Fibroblast of the aortic adventitia (primary cell): ENCODE measurements at regions not wholly inside any gene's neighbourhood (a gene's known extent, or its start where the extent isn't known, plus 50 kb on each side); places are given as distances from the start of the nearest gene placed in this dataset.

Source experiments
- DNase-seq: peaks from one replicate; pipeline ENCODE4 v3.0.0-alpha.2; 2010; ENCODE audit warnings: low read depth
- H3K4me3 ChIP-seq: 2 replicates; pipeline ENCODE4 v1.5.1; 2011; ENCODE audit warnings: low read depth, mild to moderate bottlenecking, control low read depth, low read length, moderate library complexity
- TF ChIP-seq, protein P1 (sequence below): IDR thresholded peaks from 2 replicates; pipeline ENCODE4 v1.5.1; 2011; ENCODE audit warnings: mild to moderate bottlenecking, low read length, control low read depth, inconsistent platforms; ENCODE audit not compliant: insufficient read depth

DNA sequence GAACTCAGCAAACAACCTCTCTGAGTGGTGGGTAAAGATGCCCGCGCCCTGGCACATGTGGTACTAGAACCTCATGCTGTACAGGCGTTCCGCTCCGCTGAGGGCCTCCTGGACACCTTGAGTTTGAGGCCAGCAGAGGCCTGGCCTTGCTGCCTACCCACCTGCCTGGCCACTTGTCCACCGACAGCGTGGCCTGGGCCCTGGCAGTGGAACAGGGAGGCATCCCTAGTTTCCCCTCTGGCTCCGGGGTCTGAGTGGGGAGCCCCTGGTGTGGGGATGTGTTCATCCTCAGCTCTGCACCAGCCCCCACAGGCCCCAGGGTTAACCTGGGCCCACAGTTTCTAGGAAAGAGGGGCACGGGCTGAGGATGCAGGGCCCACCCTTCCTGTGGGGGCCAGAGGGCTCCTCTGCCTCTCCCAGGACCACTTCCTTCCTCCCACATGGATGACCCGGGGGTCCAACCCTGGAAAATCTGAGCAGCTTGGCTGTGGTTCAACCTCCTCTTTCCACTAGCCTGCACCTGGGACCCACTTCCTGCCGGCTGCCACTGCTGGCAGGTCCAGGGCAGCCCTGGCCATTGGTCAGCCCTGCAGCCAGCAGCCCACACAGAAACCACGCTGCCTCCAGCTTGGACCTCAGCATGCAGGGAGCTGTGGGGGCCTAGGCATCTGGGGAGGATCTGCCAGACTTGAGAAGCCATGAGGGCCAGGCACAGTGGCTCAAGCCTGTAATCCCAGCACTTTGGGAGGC lies 53.3 kb upstream of the COL18A1 start:
- DNase-seq = no peak
- TF ChIP-seq, protein P1, sequence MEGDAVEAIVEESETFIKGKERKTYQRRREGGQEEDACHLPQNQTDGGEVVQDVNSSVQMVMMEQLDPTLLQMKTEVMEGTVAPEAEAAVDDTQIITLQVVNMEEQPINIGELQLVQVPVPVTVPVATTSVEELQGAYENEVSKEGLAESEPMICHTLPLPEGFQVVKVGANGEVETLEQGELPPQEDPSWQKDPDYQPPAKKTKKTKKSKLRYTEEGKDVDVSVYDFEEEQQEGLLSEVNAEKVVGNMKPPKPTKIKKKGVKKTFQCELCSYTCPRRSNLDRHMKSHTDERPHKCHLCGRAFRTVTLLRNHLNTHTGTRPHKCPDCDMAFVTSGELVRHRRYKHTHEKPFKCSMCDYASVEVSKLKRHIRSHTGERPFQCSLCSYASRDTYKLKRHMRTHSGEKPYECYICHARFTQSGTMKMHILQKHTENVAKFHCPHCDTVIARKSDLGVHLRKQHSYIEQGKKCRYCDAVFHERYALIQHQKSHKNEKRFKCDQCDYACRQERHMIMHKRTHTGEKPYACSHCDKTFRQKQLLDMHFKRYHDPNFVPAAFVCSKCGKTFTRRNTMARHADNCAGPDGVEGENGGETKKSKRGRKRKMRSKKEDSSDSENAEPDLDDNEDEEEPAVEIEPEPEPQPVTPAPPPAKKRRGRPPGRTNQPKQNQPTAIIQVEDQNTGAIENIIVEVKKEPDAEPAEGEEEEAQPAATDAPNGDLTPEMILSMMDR = no peak
- H3K4me3 ChIP-seq = no peak overlapping the region

DNA sequence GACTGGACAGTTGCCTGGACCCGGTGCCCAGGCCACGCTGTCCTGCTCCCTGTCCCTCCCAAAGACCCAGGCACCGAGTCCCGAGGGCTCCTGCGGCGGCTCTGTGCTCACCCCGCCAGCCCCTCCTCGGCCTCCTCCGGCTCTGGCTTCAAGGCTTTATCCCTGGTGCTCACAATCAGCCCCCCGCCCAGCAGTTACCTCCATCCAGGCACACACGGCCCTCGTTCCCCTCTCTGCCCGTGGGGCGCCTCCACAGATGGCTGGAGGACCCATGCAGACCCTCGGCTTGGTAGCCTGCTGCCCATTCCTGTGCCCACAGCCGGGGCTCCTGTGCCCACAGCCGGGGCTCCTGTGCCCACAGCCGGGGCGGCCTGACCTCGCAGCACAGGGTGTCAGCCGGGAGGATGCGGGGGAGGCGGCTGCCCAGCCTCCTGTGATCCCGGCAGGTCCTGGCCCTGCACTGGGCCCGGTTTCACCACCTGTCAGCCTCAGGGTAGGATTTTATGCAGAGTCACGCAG lies 52.3 kb upstream of the COL18A1 start:
- no peak for DNase-seq
- TF ChIP-seq, protein P1 = no peak
- H3K4me3 ChIP-seq = no peak overlapping the region

DNA sequence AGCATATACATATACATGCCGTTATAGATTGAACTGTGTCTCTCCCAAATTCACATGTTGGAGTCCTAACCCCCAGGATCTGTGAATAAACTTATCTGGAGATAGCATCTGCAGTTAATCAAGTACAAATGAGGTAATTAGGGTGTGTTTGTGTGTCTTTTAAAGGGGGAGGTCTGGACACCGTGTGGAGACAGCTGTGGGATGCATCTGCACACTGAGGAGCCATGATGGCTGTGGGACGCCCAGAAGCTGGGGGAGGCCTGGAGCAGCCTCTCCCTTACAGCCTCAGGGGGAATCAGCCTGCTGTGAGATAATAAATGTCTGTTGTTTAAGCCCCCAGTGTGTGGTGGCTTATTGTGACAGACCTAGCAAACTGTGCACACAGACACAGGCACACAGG lies 51.8 kb upstream of the COL18A1 start:
- TF ChIP-seq, protein P1 = no peak
- no peak overlapping the region for H3K4me3 ChIP-seq
- no peak for DNase-seq

DNA sequence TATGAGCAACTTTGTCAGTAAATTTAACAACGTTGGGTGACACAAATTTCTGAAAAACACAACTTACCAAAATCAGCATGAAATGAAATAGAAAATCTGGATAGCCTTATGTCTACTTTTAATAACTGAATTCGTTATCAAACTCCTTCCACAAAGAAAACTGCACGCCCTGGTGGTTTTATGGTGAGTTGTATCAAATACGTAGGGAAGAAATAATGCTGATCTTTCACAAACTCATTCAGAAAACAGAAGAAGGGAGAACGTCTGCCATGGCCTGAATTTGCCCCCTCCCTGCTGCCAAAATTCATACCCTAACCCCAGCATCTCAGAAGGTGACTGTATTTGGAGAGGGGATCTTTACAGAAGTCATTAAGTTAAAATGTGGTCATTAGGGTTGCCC lies 50.0 kb upstream of the COL18A1 start:
- DNase-seq = no peak
- TF ChIP-seq, protein P1 = no peak
- no peak overlapping the region for H3K4me3 ChIP-seq
